GM12872 (cell line): ENCODE measurements at regions not wholly inside any gene's neighbourhood (a gene's known extent, or its start where the extent isn't known, plus 50 kb on each side); places are given as distances from the start of the nearest gene placed in this dataset.

Experiments used
- CTCF ChIP-seq: IDR thresholded peaks from 3 replicates; pipeline ENCODE4 v1.5.1; 2011; ENCODE audit warnings: low read depth, mild to moderate bottlenecking, low read length, moderate library complexity; ENCODE audit not compliant: insufficient read depth

- no peak for TF ChIP-seq CTCF
Measured at GRCh38 chr4:106869551-106869950, 166.6 kb downstream of the DKK2 start.

GRCh38 chr4:106868381-106869035 lies 167.6 kb downstream of the DKK2 start:
- TF ChIP-seq CTCF: no peak

GRCh38 chr4:106864231-106864630 lies 171.9 kb downstream of the DKK2 start:
- no peak for TF ChIP-seq CTCF

- no peak for TF ChIP-seq CTCF
Measured at GRCh38 chr4:106854569-106855351, 181.4 kb downstream of the DKK2 start.

- TF ChIP-seq CTCF: no peak
Measured at GRCh38 chr4:106852426-106852825, 183.7 kb downstream of the DKK2 start.

- TF ChIP-seq CTCF: no peak
Measured at GRCh38 chr4:106851726-106852125, 184.4 kb downstream of the DKK2 start.

GRCh38 chr4:106850691-106851090 lies 185.4 kb downstream of the DKK2 start:
- TF ChIP-seq CTCF: no peak
